Stimulated activated CD4-positive, alpha-beta T cell treated with anti-CD3 and anti-CD28 coated beads, TNF-alpha, amount 100 ng/mL, for 1 hour (primary cell): ENCODE measurements at regions not wholly inside any gene's neighbourhood (a gene's known extent, or its start where the extent isn't known, plus 50 kb on each side); places are given as distances from the start of the nearest gene placed in this dataset.

Source experiments
- DNase-seq, 3 donors: peaks; one replicate each; pipeline ENCODE4 v3.0.0-alpha.2; 2020; ENCODE audit warnings: low read depth in 3 of 3, low spot score in 1 of 3

DNA sequence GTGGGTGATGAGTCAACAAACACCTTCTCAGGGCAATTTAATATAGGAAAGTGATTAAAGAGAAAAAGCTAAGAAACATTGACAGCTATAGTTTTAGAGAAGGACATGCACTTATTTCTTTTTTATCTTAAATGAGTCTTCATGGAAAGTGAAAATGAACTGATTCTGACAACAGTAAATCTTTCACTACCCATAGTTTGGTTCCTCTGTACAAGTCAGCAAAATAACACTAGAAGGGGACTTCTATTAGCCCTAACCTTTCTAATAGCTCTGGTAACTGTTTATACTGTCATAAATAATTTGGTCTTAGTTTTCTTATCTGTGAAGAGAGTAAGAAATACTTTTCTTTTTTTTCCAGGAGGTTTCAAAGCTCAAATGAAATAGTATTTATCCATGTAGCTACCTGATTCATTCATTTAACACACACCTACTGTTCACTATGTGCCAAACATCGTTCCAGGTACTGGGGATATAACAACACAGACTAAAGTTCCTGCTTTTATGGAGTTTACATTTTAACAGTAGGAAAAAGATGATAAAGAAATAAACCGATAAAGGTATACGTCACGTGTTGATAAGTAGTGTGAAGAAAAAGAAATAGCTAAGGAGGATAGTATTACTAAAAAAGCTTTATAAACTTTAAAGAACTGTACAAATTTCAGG is 148.2 kb downstream of the PCSK1 start:
- DNase-seq: no peak

DNA sequence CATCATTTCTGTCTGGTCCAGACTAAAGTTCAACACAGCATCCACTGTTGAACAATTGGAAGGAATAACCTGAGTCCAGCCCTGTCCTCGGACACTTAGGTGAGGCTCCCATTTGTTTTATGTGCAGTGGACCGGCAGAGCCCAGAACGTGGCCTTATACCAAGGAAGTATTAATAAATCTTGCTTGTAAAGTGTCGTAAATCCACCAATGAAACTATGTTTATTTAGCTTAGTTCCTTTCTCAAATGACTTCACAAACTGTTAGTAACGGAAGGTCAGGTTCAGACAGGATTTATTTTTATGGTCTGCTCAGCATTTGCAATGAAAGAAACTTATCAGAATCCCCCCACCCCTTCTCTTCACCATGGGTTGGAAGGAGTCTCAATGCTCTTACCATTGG is 149.5 kb downstream of the PCSK1 start:
- no peak for DNase-seq

DNA sequence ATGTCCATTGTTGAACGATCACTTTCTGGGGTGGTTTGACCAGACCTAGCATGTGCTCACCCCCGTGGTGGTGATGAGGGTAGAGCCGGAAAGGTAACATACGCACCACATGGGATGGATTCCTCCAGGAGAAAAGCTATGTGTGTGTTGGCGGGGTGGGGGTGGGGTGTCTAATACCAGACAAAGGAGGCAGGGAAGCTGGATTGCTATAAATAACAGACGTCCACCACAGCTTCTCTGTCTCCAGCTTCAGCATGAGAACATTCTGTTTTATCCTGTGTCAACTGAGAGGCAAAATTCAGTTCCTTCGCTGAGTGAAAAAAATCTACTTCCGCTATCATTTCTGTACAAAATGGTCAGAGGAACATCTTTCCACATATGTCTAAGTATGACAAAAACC is 151.0 kb downstream of the PCSK1 start:
- DNase-seq: no peak

DNA sequence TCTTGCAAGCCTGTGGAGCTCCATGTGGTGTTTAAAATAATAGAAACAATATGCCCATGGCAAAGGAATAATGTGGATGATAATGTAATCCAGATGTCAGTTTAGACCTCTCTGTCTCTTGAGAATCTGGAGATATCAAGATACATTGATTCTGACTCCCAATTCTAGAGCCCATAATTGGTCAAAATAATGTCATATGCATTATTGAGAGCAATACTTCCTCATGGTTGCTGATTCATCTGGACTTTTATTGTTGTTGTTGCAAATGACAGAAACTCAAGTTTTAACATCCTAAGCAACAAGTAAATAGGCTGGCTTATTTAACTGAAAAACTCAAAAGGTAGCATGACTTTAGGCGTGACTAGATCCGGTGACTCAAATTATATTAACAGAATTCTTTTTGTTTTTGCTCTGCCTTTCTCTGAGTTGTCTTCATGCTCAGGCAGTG is 152.1 kb downstream of the PCSK1 start:
- no peak for DNase-seq

GRCh38 chr5:96279801-96280542 is 153.1 kb downstream of the PCSK1 start:
- DNase-seq: no peak

GRCh38 chr5:96278981-96279380 is 154.1 kb downstream of the PCSK1 start:
- DNase-seq: no peak

DNA sequence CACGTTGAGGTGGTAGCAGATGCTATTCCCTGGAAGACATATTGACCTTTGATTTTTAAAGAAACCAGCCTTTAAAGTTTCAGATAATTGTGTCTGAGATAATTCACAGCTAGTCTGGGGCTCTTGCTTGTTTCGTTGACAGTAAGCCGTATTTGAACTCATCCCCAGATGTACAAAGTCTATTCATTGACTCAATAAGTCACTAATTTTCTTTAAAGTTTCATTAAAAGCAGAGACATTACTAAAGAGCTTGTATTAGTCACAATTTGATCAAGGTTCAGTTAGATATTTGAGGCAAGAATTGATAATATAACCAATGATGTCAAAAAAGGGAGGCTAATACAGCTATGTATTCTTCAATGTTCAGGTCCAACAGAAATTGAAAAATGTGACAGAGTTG is 158.0 kb downstream of the PCSK1 start:
- DNase-seq: no peak

DNA sequence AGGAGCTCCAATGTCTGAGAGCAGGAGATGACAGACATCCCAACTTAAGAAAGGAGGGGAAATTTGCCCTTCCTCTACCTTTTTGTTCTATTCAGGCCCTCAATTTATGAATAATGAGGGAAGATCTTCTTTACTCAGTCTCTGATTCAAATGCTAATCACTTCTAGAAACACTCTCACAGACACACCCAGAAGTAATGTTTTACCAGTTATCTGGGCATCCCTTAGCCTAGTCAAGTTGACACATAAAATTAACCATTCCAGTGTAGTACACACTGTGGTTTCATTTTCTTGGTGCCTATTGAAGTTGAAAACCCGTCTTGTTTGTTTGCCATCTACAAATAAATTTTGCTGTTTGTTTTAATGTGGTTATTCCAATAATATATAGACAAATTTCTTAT is 167.6 kb downstream of the PCSK1 start:
- no peak for DNase-seq

- DNase-seq: no peak
Measured at GRCh38 chr5:96264047-96264446, 169.0 kb downstream of the PCSK1 start.

DNA sequence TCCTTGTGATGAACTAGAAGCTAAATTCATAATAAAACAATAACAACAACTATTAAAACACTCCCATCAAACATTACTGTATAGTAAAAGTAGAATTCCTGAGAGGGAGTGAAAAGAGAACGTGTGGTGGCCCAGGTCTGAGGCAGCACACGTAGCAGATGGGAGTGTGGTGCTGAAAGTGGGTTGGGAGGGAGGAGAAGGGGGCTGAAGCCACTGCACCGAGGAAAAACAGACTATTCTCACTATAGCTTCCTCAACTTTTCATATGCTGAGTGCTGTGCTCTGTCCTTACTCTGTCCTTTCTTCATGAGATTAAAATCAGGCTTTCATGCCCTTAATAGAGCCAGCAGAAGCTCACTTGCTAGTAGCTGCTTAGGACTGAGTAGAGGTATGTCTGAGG is 170.9 kb downstream of the PCSK1 start:
- no peak for DNase-seq

GRCh38 chr5:96260009-96260408 is 173.0 kb downstream of the PCSK1 start:
- no peak for DNase-seq

GRCh38 chr5:96259151-96259772 is 173.8 kb downstream of the PCSK1 start:
- no peak for DNase-seq

- no peak for DNase-seq
Measured at GRCh38 chr5:96258692-96259091, 174.4 kb downstream of the PCSK1 start.

DNA sequence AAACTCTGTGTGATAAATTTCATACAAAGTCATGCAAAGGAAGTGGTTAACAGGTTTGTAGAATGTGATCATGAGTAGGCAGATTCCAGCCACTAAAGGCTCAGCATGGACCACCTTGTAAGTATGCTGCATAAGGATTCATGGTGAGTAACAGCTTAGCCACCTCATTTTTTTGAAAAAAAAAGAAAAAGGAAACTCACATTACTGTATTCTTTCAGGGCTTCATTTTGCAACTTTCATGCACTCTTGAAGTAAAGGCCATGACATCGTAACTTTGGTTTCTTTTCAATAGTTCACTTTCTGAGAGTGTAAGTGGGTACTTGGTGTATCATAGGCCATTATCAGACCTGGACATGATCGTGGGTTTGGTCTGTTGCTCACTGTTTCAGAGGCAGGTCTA is 175.1 kb downstream of the PCSK1 start:
- no peak for DNase-seq

DNA sequence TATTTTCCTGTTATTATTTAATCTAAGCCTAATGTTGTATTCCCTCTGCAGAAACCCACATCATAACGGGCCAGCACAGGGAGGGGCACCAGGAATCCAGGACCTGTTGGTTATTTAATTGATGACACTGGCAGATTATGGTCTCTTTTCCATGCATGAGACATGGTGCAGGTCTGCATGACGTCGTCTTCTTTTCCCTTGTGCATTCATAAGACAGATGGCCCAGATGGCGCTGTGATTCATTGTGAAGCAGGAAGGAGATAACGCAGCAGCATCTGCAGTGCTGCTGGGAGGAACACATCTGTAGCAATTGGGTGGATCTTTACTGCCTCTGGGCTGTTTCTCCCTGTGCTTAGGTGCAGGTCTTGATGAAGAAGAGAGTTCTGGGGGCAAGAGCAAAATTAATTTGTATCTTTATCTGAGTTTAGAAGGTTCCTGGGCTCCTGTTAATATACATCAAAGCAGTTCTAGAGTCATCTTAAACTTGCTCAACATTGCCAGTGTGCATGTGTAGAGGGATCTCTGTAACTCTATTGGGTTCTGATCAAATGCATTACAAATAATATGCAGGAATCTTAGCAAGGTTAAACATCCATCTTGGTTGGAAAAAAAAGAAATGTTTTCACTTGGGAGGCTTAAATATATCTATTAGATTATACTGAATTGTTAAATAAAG is 176.1 kb downstream of the PCSK1 start:
- no peak for DNase-seq

DNA sequence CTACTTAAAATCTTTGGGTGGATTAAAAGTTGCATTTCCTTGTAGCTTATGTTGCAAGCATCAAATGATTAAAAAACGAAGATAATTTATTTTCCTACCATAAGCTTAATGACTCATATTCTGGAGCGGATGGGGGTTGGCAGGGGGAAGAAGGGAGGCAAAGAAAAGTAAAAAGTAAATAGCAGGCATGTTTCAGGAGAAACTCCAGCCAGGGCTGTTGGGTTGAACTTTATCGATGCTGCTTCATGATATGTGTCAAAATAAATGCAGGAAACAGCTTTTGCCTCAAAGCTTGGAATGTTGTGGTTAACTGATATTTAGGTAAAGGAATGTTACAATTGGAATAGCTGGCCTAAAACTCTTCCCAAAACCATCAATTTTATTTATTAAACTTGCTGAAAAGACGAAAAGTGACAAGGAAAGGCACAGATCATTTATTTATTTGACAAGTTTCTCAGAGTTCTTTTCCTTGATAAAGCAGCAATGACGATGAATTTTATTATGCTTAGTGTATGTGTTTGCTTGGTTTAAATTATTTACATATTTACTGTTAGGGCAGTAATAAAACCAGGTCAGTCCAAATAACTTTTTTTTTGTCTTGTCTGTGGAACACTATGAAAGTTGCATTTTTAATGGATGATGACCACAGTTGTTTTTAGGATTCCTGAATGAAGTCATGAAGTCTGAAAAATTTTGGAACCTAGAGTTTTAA is 177.9 kb downstream of the PCSK1 start:
- DNase-seq: no peak

DNA sequence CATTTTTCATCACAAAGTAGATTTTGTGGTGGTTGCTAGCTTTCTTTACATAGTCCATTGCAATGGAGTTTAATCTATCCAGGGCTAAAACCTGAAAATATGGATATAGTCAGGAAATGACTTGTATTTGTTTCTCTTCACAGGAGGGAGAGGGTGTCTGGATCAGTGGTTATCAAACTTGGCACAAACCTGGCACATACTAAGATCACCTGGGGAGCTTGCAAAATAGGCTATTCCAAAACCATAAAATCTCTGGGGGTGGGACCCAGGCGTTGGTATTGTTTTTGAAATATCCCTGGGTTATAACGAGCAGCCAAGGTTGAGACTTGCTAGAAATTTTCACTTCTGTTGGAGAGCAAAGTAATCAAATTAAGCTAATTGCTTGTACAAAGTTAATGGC is 179.9 kb downstream of the PCSK1 start:
- no peak for DNase-seq

DNA sequence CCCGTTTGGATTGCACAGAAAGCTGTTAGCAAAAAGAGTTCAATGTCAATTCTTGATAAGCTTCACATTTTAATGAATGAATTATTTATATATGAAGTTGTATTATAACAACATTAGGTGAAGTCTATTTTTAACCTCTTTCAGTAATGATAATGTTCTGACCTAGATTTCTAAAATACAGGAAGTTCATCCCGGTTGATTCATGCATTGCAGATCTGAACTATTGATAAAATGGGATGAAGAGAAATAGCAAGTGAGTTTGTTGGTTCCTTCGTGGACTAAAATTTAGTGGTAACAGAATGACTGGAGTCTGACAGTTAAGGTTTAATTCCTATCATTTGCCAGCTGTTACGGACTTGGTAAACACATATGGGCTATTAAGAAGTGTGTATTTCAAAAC is 180.5 kb downstream of the PCSK1 start:
- DNase-seq: no peak

DNA sequence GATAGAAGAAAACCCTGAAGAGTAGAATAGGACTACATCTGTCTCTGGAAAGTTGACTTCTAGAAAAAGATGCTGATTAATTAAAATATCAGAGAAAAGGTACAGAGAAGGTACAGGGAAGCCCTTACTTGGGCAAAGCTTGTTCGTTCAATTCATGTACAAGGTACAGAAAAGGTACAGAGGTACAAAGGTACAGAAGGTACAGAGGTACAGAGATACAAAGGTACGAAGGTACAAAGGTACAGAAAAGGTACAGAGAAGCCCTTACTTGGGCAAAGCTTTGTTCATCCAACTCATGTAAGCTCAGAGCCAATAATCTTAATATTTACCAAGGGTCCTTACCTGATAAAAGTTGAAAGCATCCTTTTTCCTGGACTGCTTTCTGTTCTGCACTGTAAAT is 182.3 kb downstream of the PCSK1 start:
- DNase-seq: no peak

- DNase-seq: no peak
Measured at GRCh38 chr5:96248131-96248530, 184.9 kb downstream of the PCSK1 start.

DNA sequence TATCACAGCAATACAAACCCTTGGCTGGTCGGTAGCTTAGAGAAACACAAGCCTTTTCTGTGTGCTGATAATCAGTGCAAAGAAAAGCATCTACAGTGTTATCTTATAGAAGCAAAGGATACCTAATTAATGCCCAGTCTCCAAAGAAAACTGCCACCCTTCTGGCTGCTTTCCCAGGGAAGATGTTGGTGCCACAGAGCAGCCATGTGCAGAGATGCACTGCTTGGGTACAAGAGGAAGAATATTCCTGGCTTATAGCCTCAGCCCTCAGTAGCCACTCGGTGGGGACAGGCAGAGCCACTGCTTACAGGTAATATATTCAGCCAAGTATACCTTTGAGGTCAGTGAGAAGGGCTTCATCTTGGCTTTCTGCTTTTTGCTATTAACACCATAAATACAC is 185.3 kb downstream of the PCSK1 start:
- DNase-seq: no peak
